Skin of body (tissue), 1 donor: ENCODE measurements at regions not wholly inside any gene's neighbourhood (a gene's known extent, or its start where the extent isn't known, plus 50 kb on each side); places are given as distances from the start of the nearest gene placed in this dataset.

Experiments used
- DNase-seq: peaks from one replicate; lab custom pipeline; 2025; lab: John Stamatoyannopoulos, UW

GRCh38 chr20:12882832-12883506 lies 125.8 kb upstream of the SPTLC3 start:
- no peak for DNase-seq

GRCh38 chr20:12883507-12883885 lies 125.3 kb upstream of the SPTLC3 start:
- DNase-seq = no peak

- no peak for DNase-seq
These were observed 122.0 kb upstream of the SPTLC3 start for GRCh38 chr20:12886618-12887363.

- no peak for DNase-seq
These were observed 117.1 kb upstream of the SPTLC3 start for GRCh38 chr20:12891643-12892042.

- no peak for DNase-seq
These were observed 115.8 kb upstream of the SPTLC3 start for GRCh38 chr20:12893019-12893418.

- peak; percentile 3 for DNase-seq
These were observed 115.1 kb upstream of the SPTLC3 start for GRCh38 chr20:12893653-12894052.

- DNase-seq = no peak
These were observed 114.7 kb upstream of the SPTLC3 start for GRCh38 chr20:12894089-12894488.

GRCh38 chr20:12896180-12896579 lies 112.6 kb upstream of the SPTLC3 start:
- DNase-seq = no peak

- DNase-seq = no peak
These were observed 105.8 kb upstream of the SPTLC3 start for GRCh38 chr20:12902992-12903391.

GRCh38 chr20:12906361-12906760 lies 102.4 kb upstream of the SPTLC3 start:
- DNase-seq = no peak

- no peak for DNase-seq
These were observed 97.4 kb upstream of the SPTLC3 start for GRCh38 chr20:12911372-12911771.

- DNase-seq = no peak
These were observed 94.9 kb upstream of the SPTLC3 start for GRCh38 chr20:12913781-12914443.

- no peak for DNase-seq
These were observed 94.0 kb upstream of the SPTLC3 start for GRCh38 chr20:12914804-12915203.

- DNase-seq = no peak
These were observed 92.1 kb upstream of the SPTLC3 start for GRCh38 chr20:12916699-12917098.

- DNase-seq = no peak
These were observed 84.6 kb upstream of the SPTLC3 start for GRCh38 chr20:12924126-12924525.

GRCh38 chr20:12925210-12925755 lies 83.5 kb upstream of the SPTLC3 start:
- DNase-seq = peak; percentile 74

- DNase-seq = no peak
These were observed 82.6 kb upstream of the SPTLC3 start for GRCh38 chr20:12925863-12926793.

GRCh38 chr20:12927489-12927888 lies 81.3 kb upstream of the SPTLC3 start:
- DNase-seq = no peak

GRCh38 chr20:12928358-12928754 lies 80.4 kb upstream of the SPTLC3 start:
- no peak for DNase-seq

GRCh38 chr20:12928755-12929401 lies 79.9 kb upstream of the SPTLC3 start:
- no peak for DNase-seq

GRCh38 chr20:12936020-12936419 lies 72.8 kb upstream of the SPTLC3 start:
- no peak for DNase-seq
